ENCODE measurements at regions not wholly inside any gene's neighbourhood (a gene's known extent, or its start where the extent isn't known, plus 50 kb on each side); places are given as distances from the start of the nearest gene placed in this dataset.
"Not testable (repeated sequence)": the region's sequence is repeated elsewhere in the genome, so short reads cannot be mapped to it uniquely, and the experiment has no call there.

GRCh38 chr12:131287938-131288764, 334.4 kb downstream of the ADGRD1 start:
- FAIRE-seq (no peak), DNase-seq (no peak)
- 66 to 73% (median 69%) methylated on average over 24 to 27 of the region's 27 CpGs for WGBS, 3 donors

DNA sequence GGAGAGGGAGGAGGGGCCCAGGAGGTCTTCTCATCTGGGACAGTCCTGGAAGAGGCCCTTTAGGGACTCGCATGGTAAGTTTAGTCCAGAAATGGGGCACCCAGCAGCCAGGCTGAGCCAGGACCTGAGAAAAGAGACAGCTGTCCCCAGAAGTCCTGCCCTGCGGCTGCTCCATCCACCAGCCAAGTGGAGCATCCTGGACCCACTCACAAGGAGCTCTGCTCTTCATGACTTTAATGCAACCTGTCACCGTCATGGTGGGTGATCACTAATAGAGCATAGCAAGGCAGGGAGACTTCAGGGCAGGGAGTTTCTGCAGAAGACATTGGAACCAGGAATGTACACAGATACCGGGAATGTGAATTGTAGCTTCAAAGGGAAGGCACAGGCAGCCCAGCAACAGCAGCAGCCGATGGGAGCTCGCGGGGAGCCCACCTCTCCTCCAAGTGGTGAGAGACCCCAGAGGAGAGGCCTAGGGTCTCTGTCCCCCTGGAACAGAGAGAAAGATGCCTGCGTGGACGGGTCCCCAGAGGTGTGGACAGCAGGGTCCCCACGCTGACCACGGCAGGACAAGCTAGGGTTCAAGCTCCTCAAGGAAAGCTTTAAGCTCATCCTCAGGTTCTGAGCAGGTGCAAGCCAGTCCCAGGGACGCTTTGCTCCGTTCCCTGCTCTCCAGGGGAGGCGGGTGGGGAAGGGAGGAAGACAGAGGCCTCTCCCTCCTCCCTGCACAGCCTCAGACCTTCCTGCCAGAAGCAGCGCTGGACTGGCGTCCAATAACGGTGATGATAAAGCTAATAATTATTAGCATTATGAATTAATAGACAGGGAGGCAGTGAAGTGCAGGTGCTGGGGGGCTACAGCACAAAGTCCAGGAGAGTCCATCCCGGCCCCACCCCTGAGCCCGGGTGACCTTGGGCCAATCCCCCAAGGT, 335.3 kb downstream of the ADGRD1 start:
- not testable (repeated sequence) for H3K9me3 ChIP-seq (ENCODE audit: control insufficient read depth in 2 of 2, insufficient read depth in 1 of 2, low read depth in 1 of 2, low read length in 1 of 2); H3K4me1 ChIP-seq (ENCODE audit: control insufficient read depth in 3 of 3, insufficient read depth in 2 of 3, low read depth in 1 of 3, low read length in 2 of 3); H3K4me3 ChIP-seq (ENCODE audit: low read depth in 1 of 3, low read length in 3 of 3); H3K27ac ChIP-seq (ENCODE audit: low read depth in 1 of 3, low read length in 2 of 3); DNase-seq; H3K27me3 ChIP-seq (ENCODE audit: control insufficient read depth in 3 of 3, insufficient read depth in 3 of 3, low read length in 3 of 3); H3K36me3 ChIP-seq (ENCODE audit: control insufficient read depth in 3 of 3, insufficient read depth in 2 of 3, low read depth in 1 of 3, low read length in 3 of 3); FAIRE-seq
- WGBS, 3 donors = 64 to 84% (median 73%) methylated on average over 18 to 19 of the region's 19 CpGs

More at GRCh38 chr12:131287938-131288764, 334.4 kb downstream of the ADGRD1 start:
- H3K4me1 ChIP-seq (ENCODE audit: control insufficient read depth in 3 of 3, insufficient read depth in 2 of 3, low read depth in 1 of 3, low read length in 2 of 3) = no peaks in the 10 kb centered on the region
- no peak overlapping the region for H3K27ac ChIP-seq (ENCODE audit: low read depth in 1 of 3, low read length in 2 of 3)
- no peaks in the 10 kb centered on the region for H3K9me3 ChIP-seq (ENCODE audit: control insufficient read depth in 2 of 2, insufficient read depth in 1 of 2, low read depth in 1 of 2, low read length in 1 of 2)
- H3K27me3 ChIP-seq (ENCODE audit: control insufficient read depth in 3 of 3, insufficient read depth in 3 of 3, low read length in 3 of 3) = no peaks in the 10 kb centered on the region
- no peaks in the 10 kb centered on the region for H3K36me3 ChIP-seq (ENCODE audit: control insufficient read depth in 3 of 3, insufficient read depth in 2 of 3, low read depth in 1 of 3, low read length in 3 of 3)
- H3K4me3 ChIP-seq (ENCODE audit: low read depth in 1 of 3, low read length in 3 of 3) = no peak overlapping the region

- H3K27me3 ChIP-seq (ENCODE audit: control insufficient read depth in 3 of 3, insufficient read depth in 3 of 3, low read length in 3 of 3); DNase-seq; H3K27ac ChIP-seq (ENCODE audit: low read depth in 1 of 3, low read length in 2 of 3); H3K4me1 ChIP-seq (ENCODE audit: control insufficient read depth in 3 of 3, insufficient read depth in 2 of 3, low read depth in 1 of 3, low read length in 2 of 3); H3K9me3 ChIP-seq (ENCODE audit: control insufficient read depth in 2 of 2, insufficient read depth in 1 of 2, low read depth in 1 of 2, low read length in 1 of 2); H3K4me3 ChIP-seq (ENCODE audit: low read depth in 1 of 3, low read length in 3 of 3); FAIRE-seq; H3K36me3 ChIP-seq (ENCODE audit: control insufficient read depth in 3 of 3, insufficient read depth in 2 of 3, low read depth in 1 of 3, low read length in 3 of 3): not testable (repeated sequence)
- WGBS, 3 donors = 83 to 90% (median 87%) methylated on average over 5 to 6 of the region's 8 CpGs
These were observed 336.1 kb downstream of the ADGRD1 start for GRCh38 chr12:131289807-131290206.

DNA sequence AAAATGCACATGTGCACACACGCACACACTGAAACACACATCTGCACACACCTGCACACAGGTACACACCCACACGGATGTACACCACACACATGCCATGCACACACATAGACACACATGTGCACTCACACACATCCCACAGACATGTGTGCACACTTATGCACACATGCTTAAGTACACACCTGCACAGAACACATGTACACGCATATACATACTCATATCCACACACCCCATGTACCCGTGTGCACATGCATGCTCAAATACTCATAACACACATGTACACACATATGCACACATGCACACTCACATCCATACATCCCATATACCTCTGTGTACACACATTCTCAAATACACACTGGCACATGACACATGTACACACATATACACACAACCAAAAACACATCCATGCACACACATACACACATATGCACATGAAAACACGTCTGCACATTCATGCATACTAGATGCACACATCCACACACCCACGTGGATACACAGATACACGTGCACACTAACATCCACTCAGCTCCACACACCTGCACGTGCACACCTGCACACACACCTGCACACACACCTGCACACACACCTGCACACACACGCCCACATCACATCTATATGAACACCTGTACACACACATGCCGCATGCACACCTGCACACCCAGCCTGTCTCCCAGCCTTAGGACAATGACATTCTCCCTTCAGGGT, 336.7 kb downstream of the ADGRD1 start:
- no peak overlapping the region for H3K27ac ChIP-seq (ENCODE audit: low read depth in 1 of 3, low read length in 2 of 3)
- H3K4me1 ChIP-seq (ENCODE audit: control insufficient read depth in 3 of 3, insufficient read depth in 2 of 3, low read depth in 1 of 3, low read length in 2 of 3) = no peaks in the 10 kb centered on the region
- H3K27me3 ChIP-seq (ENCODE audit: control insufficient read depth in 3 of 3, insufficient read depth in 3 of 3, low read length in 3 of 3) = no peaks in the 10 kb centered on the region
- 71 to 74% (median 74%) methylated on average over 10 of the region's 10 CpGs for WGBS, 3 donors
- H3K36me3 ChIP-seq (ENCODE audit: control insufficient read depth in 3 of 3, insufficient read depth in 2 of 3, low read depth in 1 of 3, low read length in 3 of 3) = no peaks in the 10 kb centered on the region
- no peak for DNase-seq
- H3K4me3 ChIP-seq (ENCODE audit: low read depth in 1 of 3, low read length in 3 of 3) = no peak overlapping the region
- no peaks in the 10 kb centered on the region for H3K9me3 ChIP-seq (ENCODE audit: control insufficient read depth in 2 of 2, insufficient read depth in 1 of 2, low read depth in 1 of 2, low read length in 1 of 2)
- no peak for FAIRE-seq

DNA sequence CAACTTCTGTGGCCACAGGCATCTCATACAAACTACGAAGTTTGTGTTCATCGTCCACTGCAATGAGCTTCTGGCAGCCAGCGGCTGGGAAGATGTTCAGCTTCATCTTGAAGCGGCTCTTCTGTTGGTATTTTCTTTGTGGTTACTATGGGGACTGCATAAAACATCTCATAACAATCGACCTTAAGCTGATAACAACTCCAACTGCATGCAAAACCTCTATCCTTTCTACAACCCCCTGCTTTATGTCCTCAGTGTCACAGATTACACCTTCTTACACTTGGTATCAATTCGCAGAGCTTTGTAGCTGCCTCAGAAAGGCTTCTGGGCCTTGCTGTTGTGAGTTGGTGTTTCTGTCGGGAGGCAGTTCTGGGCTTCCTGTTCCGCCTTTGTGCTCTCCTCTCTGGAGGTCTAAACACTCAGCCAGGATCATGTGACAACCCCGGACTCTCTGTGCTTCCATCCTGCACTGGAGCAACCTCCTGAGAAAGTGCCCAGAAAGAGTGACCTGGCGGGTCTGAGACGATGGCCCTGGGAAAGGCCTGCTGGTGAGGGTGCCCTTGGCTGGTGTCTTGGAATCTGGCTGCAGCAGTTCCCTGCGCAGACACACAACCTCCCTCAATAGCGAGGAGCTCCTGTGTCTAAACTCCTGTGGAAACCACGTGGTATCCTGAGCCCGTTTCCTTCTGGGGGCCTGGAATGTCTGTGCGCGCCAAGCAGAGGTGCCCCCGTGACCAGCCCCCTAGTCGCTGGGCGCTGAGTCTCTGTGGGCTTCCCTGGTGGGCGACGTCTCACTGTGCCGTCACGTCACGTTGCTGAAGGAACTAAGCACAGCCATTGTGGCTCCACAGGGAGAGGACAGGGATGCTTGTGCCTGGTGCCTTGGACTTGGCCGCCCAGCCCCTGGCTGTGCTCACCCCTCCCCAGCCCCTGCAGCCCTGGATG, 339.6 kb downstream of the ADGRD1 start:
- not testable (repeated sequence) for FAIRE-seq; H3K27ac ChIP-seq (ENCODE audit: low read depth in 1 of 3, low read length in 2 of 3); H3K4me1 ChIP-seq (ENCODE audit: control insufficient read depth in 3 of 3, insufficient read depth in 2 of 3, low read depth in 1 of 3, low read length in 2 of 3); H3K36me3 ChIP-seq (ENCODE audit: control insufficient read depth in 3 of 3, insufficient read depth in 2 of 3, low read depth in 1 of 3, low read length in 3 of 3); H3K9me3 ChIP-seq (ENCODE audit: control insufficient read depth in 2 of 2, insufficient read depth in 1 of 2, low read depth in 1 of 2, low read length in 1 of 2); H3K27me3 ChIP-seq (ENCODE audit: control insufficient read depth in 3 of 3, insufficient read depth in 3 of 3, low read length in 3 of 3); DNase-seq; H3K4me3 ChIP-seq (ENCODE audit: low read depth in 1 of 3, low read length in 3 of 3)
- 64 to 69% (median 67%) methylated on average over 26 of the region's 26 CpGs for WGBS, 3 donors

DNA sequence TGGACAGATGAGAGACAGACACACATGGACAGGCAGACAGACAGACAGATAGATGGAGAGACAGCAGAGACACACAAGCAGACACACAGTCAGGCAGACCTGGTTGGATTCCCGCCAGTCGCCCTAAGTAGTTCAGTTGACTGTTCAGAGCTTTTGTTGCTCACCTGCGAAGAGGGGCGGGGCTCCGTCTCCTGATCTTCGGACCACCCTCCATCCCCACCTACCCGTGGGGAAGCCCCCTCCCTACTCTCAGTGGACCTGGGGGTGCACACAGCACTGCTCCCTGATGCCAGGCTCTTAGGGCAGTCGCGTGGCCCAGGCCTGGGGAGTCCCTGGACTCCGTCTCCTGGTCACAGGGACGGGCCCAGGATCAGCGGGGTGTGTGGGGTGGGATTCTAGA, 341.0 kb downstream of the ADGRD1 start:
- not testable (repeated sequence) for H3K36me3 ChIP-seq (ENCODE audit: control insufficient read depth in 3 of 3, insufficient read depth in 2 of 3, low read depth in 1 of 3, low read length in 3 of 3); DNase-seq; H3K4me3 ChIP-seq (ENCODE audit: low read depth in 1 of 3, low read length in 3 of 3); H3K9me3 ChIP-seq (ENCODE audit: control insufficient read depth in 2 of 2, insufficient read depth in 1 of 2, low read depth in 1 of 2, low read length in 1 of 2); H3K27me3 ChIP-seq (ENCODE audit: control insufficient read depth in 3 of 3, insufficient read depth in 3 of 3, low read length in 3 of 3); H3K27ac ChIP-seq (ENCODE audit: low read depth in 1 of 3, low read length in 2 of 3); FAIRE-seq; H3K4me1 ChIP-seq (ENCODE audit: control insufficient read depth in 3 of 3, insufficient read depth in 2 of 3, low read depth in 1 of 3, low read length in 2 of 3)
- WGBS, 3 donors = 79 to 84% (median 84%) methylated on average over 8 to 12 of the region's 12 CpGs

- DNase-seq; H3K27me3 ChIP-seq (ENCODE audit: control insufficient read depth in 3 of 3, insufficient read depth in 3 of 3, low read length in 3 of 3); H3K27ac ChIP-seq (ENCODE audit: low read depth in 1 of 3, low read length in 2 of 3); H3K4me1 ChIP-seq (ENCODE audit: control insufficient read depth in 3 of 3, insufficient read depth in 2 of 3, low read depth in 1 of 3, low read length in 2 of 3); H3K4me3 ChIP-seq (ENCODE audit: low read depth in 1 of 3, low read length in 3 of 3); FAIRE-seq; H3K36me3 ChIP-seq (ENCODE audit: control insufficient read depth in 3 of 3, insufficient read depth in 2 of 3, low read depth in 1 of 3, low read length in 3 of 3); H3K9me3 ChIP-seq (ENCODE audit: control insufficient read depth in 2 of 2, insufficient read depth in 1 of 2, low read depth in 1 of 2, low read length in 1 of 2): not testable (repeated sequence)
- WGBS, 3 donors = 77 to 90% (median 83%) methylated on average over 2 to 6 of the region's 9 CpGs
These were observed 341.4 kb downstream of the ADGRD1 start for GRCh38 chr12:131295117-131295516.
